Vagina (tissue), 2 donors: ENCODE measurements at regions not wholly inside any gene's neighbourhood (a gene's known extent, or its start where the extent isn't known, plus 50 kb on each side); places are given as distances from the start of the nearest gene placed in this dataset.

Experiments
- CTCF ChIP-seq, 3 experiments: fragments of 450-650 bp in 2 of 3; fragments of 200-600 bp in 1 of 3; sonication (generic) in 1 of 3; IDR thresholded peaks; one replicate each; pipeline ENCODE4 v1.5.1; 2017 to 2019; ENCODE audit warnings: antibody characterized with exemption in 3 of 3, mild to moderate bottlenecking in 2 of 3, moderate library complexity in 2 of 3
- POLR2AphosphoS5 ChIP-seq, 2 donors: sonication (generic); formaldehyde crosslinking; IDR thresholded peaks; one replicate each; pipeline ENCODE4 v1.9.0; 2017; ENCODE audit warnings: antibody characterized with exemption in 2 of 2, mild to moderate bottlenecking in 2 of 2, low read depth in 1 of 2; ENCODE audit not compliant: insufficient read depth in 1 of 2

GRCh38 chr1:168420177-168420576, 123.6 kb downstream of the XCL2 start:
- TF ChIP-seq CTCF (IDR thresholded peaks at IDR 0.05): no peak
- TF ChIP-seq POLR2AphosphoS5 (IDR thresholded peaks at IDR 0.05; ENCODE audit: insufficient read depth in 1 of 2, low read depth in 1 of 2): no peak
